Retina (tissue), 1 donor: ENCODE measurements at regions not wholly inside any gene's neighbourhood (a gene's known extent, or its start where the extent isn't known, plus 50 kb on each side); places are given as distances from the start of the nearest gene placed in this dataset.
"Not testable (repeated sequence)": the region's sequence is repeated elsewhere in the genome, so short reads cannot be mapped to it uniquely, and the experiment has no call there.

ENCODE experiments used
- DNase-seq: peaks from one replicate; pipeline ENCODE4 v3.0.0-alpha.2; 2016

DNA sequence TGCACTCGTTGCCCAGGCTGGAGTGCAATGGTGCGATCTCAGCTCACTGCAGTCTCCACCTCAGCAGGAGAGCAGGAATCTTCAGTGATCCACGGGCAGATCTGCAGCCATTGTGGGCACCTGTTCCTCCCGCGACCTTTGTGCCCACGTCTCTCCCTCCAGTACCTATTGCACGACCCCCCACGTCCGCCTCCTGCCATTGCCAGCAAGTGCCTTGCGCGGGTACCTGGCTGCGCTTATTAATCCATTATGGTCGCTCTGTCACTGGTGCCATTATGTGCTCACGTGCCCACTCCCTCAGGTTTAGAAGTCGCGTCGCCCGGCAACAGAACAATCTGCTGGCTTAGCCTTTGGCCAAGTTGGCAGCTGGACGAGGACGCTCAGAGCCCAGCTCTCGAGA is 146.2 kb upstream of the C1QTNF3 start:
- not testable (repeated sequence) for DNase-seq

DNA sequence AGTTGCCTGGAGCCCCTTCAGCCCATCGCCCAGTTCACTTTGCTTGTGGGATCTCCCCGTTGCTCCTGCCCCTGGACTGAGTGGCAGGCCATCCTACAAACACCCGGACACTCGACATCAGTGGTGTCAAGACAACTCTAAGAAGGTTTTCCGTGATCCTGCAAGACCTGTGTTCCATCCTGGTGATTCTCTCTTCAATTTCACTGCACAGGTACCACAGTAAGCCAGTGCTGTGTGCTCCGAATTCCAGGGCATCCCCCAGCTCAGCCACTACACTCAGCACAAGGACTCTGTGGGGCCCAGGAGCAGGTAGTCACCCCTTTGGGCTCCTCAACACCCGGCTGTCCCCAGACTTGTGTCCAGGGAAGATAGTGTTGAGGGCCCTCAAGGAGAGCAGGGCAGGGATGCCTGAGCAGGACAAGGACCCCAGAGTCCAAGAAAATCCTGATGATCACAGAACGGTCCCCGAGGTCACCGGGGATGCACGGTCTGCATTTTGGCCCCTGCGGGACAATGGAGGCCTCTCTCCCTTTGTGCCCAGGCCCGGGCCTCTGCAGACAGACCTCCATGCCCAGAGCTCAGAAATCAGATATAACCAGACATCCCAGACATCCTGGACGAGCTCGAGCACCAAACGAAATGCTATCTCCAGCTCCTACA is 146.9 kb upstream of the C1QTNF3 start:
- peak; percentile 2 for DNase-seq

DNA sequence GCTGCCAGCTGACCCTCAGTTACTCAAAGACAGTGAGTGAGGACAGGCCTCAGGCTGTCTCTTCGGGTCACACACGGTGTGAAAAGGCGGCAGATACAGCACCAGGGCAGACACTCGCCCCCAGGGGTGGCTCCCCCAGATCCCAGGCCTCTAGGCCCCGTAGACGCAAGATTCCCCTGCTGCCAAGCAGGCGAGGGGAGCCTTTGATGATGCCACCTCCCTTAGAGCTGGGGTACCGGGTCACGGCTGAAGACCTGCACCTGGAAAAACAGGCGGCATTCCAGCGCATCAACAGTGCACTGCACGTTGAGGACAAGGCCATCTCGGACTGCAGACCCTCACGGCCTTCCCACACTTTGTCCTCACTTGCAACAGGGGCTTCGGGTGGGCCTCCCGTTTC is 147.5 kb upstream of the C1QTNF3 start:
- DNase-seq, result not testable (repeated sequence)

DNA sequence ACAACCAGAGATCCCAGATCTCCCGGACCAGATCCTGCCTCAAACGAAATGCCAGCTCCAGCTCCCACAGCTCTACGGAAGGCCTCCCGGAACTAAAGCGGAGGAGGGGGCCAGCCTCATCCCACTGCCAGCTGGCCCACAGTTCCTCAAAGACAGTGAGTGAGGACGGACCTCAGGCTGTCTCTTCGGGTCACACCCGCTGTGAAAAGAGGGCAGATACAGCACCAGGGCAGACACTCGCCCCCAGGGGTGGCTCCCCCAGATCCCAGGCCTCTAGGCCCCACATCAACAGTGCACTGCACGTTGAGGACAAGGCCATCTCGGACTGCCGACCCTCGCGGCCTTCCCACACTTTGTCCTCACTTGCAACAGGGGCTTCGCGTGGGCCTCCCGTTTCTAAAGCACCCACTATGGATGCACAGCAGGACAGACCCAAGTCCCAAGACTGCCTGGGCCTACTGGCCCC is 148.3 kb upstream of the C1QTNF3 start:
- peak; percentile 59 for DNase-seq

DNA sequence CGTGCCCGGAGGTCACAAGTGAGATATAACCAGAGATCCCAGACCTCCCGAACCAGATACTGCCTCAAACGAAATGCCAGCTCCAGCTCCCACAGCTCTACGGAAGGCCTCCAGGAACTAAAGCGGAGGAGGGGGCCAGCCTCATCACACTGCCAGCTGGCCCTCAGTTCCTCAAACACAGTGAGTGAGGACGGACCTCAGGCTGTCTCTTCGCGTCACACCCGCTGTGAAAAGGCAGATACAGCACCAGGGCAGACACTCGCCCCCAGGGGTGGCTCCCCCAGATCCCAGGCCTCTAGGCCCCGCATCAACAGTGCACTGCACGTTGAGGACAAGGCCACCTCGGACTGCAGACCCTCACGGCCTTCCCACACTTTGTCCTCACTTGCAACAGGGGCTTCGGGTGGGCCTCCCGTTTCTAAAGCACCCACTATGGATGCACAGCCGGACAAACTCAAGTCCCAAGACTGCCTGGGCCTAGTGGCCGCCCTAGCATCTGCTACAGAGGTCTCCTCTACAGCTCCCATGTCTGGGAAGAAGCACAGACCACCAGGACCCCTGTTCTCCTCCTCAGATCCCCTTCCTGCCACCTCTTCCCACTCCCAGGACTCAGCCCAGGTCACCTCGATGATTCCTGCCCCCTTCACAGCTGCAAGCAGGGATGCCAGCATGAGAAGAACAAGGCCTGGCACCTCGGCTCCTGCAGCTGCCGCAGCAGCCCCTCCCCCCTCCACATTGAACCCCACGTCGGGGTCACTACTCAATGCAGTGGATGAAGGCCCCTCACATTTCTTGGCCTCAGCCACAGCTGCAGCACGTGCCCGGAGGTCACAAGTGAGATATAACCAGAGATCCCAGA is 149.3 kb upstream of the C1QTNF3 start:
- peak; percentile 82 for DNase-seq

DNA sequence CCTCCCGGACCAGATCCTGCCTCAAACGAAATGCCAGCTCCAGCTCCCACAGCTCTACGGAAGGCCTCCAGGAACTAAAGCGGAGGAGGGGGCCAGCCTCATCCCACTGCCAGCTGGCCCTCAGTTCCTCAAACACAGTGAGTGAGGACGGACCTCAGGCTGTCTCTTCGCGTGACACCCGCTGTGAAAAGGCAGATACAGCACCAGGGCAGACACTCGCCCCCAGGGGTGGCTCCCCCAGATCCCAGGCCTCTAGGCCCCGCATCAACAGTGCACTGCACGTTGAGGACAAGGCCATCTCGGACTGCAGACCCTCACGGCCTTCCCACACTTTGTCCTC is 149.9 kb upstream of the C1QTNF3 start:
- not testable (repeated sequence) for DNase-seq

DNA sequence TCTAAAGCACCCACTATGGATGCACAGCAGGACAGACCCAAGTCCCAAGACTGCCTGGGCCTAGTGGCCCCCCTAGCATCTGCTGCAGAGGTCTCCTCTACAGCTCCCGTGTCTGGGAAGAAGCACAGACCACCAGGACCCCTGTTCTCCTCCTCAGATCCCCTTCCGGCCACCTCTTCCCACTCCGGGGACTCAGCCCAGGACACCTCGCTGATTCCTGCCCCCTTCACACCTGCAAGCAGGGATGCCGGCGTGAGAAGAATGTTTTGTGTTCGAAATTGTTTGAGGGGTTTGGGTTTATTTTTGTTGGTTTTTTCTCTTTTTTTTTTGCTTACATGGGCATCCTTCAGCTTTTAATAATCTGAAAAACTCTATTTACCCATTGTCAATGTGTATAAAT is 150.3 kb upstream of the C1QTNF3 start:
- not testable (repeated sequence) for DNase-seq

DNA sequence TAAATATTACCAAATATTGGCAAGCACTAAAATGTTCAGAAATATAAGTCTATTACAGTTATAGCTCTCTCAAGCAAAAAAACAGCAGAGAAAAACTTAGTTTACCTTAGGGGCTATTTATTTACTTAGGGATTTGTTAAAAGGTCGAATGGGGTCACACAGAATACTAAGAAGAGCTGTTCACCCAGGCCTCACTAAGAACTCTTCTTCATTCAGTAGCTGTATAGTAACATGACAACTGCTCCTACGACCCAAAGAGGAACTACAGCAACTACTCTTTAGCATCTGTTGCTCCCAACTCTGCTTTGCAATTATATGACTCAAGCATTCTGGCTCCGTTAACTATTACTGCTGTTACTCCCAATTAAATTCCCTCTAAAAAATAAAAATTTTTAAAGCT is 150.8 kb upstream of the C1QTNF3 start:
- peak; percentile 4 for DNase-seq

DNA sequence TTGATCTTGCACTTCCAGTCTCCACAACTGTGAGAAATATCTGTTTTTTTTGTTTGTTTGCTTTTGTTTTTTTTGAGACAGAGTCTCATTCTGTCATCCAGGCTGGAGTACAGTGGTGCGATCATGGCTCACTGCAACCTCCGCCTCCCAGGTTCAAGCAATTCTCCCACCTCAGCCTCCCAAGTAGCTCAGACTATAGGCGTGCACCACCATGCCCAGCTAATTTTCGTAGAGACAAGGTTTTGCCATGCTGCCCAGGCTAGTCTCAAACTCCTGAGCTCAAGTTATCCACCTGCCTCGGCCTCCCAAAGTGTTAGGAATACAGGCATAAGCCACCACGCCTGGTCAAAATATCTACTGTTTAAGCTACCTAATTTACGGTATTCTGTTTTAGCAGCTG is 153.1 kb upstream of the C1QTNF3 start:
- DNase-seq, result not testable (repeated sequence)

DNA sequence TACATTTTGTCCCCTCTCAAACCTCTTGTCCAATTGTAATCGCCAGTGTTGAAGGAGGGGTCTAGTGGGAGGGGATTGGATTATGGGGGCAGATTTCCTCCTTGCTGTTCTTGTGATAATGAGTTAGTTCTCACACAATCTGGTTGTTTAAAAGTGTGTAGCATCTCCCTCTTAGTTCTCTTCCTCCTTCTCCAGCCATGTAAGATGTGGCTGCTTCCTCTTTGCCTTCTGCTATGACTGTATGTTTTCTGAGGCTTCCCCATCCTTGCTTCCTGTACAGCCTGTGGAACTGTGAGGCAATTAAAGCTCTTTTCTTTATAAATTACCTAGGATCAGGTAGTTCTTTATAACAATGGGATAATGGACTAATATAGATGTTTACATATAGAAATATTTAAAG is 162.3 kb upstream of the C1QTNF3 start:
- DNase-seq, result not testable (repeated sequence)

DNA sequence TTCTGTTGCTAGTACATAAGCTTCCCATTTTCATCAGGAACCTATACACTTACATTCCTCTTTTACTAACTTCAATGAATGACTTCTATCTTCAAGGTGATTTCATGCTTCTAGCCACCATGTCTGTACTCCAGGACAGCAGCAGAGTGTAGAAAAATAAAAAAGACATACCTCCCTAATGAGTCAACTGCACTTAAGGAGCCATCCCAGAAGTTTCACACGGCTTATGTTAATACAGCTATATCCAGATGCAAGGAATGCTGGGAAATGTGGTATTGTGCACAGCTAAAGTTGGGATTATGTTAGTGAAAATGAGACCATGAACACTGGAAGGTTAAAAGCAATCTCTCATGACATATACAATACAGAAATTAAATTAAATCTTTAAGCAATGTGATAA is 174.4 kb upstream of the C1QTNF3 start:
- not testable (repeated sequence) for DNase-seq

DNA sequence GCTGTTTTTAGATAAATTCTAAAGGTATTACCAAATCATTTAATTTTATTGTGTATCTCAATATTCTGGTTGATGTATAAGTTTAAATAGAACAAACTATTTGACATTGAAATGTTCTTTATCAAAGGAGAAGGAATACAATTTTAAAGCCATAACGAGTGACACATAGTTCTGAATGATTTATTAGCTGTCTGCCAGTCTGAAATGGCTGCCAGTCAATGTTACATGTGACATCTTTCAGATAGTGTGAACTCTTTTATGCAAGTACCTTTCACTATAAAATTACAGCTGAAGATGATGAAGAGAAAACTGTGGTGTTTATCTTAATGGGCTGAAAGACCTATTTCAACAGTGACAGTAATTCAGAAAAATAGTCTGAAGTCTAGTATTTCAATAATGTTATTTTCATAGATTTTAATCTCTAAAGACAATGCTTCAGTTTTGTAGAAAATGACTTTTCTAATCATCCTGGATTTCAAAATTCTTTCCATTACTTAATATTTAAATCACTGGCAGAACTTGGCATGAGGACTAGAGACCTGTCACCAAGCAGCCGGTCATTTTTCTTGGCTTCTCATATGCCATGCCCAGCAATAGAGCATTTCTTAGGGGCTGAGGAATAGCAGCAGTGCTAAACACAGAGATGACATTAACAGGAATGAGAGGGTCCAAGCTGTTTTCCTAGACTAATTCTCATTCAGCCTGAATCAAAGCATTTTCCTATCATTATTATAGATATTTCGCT is 178.5 kb upstream of the C1QTNF3 start:
- DNase-seq, result not testable (repeated sequence)

DNA sequence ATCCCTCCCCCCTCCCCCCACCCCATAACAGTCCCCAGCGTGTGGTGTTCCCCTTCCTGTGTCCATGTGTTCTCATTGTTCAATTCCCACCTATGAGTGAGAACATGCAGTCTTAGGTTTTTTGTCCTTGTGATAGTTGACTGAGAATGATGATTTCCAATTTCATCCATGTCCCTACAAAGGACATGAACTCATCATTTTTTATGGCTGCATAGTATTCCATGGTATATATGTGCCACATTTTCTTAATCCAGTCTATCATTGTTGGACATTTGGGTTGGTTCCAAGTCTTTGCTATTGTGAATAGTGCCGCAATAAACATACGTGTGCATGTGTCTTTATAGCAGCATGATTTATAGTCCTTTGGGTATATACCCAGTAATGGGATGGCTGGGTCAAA is 180.1 kb upstream of the C1QTNF3 start:
- DNase-seq, result not testable (repeated sequence)

DNA sequence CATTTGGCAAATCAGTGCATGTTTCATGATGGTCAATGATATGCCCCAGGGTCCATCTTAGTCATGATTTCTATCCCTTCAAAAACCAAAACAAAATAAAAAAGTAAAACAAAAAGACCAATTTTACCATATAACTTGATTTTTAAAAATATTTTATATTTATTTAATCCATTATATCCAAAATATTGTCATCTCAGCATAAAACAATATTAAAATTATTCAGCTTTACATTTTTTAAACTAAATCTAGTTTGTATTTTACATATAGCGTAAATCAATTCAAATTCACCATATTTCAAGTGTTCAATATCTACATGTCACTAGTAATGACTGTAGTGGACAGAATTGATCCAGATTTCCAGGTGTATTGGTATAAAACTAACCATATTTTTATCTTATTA is 187.4 kb upstream of the C1QTNF3 start:
- DNase-seq, result not testable (repeated sequence)

DNA sequence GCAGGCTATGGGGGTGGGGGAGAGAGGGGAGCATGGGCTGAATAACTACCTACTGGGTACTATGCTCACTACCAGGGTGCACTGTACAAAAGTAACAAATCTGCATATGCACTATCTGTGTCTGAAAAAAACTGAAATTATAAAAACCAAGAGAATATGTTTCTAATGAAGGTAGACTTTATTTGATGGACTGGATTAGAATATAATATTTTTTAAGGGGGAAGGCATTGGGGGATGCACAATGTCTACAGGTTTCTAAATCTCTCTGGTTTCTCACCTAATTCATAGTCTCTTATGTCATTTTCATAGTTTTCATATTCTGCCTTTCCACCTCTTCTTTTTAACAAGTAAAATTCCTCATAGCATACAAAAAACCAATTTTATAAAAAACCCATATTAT is 200.8 kb upstream of the C1QTNF3 start:
- DNase-seq, result not testable (repeated sequence)

DNA sequence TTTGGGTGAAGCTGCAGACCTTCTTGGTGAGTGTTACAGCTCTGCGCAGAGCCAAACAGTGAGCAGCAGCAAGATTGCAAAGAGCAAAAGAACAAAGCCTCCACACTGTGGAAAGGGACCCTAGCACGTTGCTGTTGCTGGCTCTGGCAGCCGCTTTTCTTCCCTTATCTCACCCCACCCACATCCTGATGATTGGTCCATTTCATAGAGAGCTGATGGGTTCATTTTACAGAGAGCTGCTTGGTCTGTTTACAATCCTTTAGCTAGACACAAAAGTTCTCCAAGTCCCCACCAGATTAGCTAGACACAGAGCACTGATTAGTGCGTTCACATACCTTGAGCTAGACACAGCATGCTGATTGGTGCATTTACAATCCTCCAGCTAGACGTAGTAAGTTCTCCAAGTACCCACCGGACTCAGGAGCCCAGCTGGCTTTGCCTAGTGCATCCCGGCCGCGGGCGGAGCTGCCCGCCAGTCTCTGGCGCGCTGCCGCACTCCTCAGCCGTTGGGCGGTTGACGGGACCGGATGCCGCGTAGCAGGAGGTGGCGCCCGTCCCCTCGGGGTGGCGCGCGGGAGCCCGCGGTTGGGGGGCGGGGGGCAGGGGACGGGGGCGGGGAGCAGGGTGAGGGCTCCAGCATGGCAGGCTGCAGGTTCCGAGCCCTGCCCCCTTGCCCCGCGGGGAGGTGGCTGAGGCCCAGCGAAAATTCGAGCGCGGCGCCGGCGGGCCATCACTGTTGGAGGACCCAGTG is 201.4 kb upstream of the C1QTNF3 start:
- peak; percentile 32 for DNase-seq

DNA sequence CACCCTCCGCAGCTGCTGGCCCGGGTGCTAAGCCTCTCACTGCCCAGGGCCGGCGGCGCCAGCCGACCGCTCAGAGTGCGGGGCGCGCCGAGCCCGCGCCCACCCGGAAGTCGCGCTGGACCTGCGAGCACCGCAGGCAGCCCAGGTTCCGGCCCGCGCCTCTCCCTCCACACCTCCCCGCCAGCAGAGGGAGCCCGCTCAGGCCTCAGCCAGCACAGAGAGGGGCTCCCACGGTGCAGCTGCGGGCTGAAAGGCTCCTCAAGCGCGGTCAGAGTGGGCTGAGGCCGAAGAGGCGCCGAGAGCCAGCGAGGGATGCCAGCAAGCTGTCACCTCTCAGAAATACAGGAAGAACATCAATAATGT is 202.0 kb upstream of the C1QTNF3 start:
- DNase-seq, result not testable (repeated sequence)

DNA sequence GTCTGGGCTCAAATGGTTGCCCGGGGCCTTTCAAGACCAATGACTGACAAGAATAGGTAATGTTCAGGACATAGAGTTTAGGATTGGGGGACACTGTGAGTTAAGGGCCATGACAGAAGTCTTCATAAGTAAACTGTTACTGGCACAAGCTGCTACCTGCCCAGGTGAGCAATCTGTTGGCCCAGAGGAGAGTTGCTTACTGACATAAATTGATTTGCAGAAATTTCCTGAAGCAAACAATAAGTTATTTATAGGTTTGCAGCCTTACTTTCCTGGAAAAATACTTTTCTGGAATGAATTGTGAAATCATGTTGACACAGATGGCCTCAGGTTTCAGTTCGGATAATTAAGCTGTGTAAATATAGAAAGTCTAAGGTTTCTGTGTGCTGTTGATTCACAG is 202.8 kb upstream of the C1QTNF3 start:
- not testable (repeated sequence) for DNase-seq

DNA sequence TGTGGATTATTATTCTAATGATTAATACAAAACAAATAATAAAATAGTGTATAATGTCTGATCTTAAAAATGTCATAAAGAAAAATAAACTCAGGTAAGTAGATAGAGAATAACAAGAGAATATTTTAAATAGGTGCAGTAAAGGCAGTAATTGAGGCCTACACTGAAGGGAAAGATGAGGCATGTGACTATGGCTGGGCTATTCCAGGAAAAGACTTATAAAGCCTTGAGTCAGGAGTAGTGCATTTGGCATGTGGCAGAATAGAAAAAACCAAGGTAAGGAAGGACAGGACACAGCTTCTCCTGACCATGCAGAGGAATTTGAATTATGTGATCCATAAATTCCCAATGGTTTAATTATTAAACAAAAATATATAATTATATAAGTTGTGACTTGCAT is 215.6 kb upstream of the C1QTNF3 start:
- not testable (repeated sequence) for DNase-seq

DNA sequence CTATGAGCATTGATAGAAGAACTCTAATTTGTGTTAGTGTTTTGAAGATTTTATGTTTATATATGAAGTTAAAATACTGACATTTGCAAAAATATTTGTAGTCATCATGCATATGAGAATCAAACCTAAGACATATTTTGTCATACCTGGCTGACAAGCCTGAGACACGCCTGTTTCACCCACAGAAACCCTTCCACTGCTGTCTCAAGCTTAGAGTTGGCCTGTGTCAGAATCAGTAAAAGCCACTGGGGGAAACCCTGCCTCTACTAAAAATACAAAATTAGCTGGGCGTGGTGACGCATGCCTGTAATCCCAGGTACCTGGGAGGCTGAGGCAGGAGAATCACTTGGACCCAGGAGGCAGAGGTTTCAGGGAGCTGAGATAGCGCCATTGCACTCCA is 218.0 kb upstream of the C1QTNF3 start:
- not testable (repeated sequence) for DNase-seq

DNA sequence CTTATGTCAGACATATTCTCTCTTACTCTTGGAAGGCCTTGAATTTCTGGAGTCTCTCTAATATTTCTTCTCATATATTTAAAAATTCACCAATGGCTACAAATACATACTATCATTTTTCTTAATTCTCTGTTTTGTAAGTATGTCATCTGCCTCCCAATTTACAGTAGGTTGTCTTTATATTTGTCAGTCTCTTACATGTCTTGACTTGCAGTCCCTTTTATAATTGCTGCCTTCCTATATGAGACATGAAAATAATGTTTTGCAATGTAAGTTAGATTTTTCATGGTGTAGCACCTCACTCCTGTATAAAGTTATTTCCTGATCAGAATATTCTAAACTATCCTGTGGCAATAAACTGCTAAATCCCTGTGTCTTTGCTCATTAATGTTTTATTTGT is 223.1 kb upstream of the C1QTNF3 start:
- DNase-seq, result not testable (repeated sequence)

DNA sequence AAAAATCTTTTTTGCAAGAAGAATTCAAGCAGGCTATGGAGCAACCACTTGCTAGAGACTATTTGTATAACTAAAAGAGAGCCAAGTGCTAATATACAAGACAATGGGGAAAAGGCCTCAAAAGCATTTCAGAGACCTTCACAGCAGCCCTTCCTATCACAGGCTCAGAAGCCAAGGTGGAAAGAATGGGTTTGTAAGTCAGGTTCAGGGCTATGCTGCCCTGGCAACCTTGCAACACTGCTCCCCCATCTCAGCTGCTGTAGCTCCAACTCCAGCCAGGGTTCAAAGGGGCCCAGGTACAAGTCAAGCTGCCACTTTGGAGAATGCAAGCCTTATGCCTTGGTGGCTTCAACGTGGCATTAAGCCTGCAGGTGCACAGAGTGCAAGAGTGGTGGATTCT is 253.7 kb upstream of the C1QTNF3 start:
- not testable (repeated sequence) for DNase-seq

DNA sequence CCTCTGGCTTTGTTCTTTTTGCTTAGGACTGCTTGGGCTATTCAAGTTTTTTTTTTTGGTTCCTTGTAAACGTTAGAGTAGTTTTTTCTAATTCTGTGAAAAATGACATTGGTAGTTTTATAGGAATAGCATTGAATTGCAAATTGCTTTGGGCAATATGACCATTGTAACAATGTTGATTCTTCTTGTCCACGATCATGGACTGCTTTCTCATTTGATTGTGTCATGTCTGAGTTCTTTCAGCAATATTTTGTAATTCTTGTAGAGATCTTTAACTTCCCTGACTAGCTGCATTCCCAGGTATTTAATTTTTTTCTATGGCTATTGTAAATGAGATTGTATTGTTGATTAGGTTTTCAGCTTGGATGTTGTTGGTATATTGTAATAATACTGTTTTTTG is 286.2 kb upstream of the C1QTNF3 start:
- DNase-seq, result not testable (repeated sequence)
